T1000 (cell line): ENCODE measurements at regions not wholly inside any gene's neighbourhood (a gene's known extent, or its start where the extent isn't known, plus 50 kb on each side); places are given as distances from the start of the nearest gene placed in this dataset.
"Not testable (repeated sequence)": the region's sequence is repeated elsewhere in the genome, so short reads cannot be mapped to it uniquely, and the experiment has no call there.

ENCODE experiments used
- DNase-seq: peaks from one replicate; lab custom pipeline; 2025; ENCODE audit warnings: mixed read lengths; lab: John Stamatoyannopoulos, UW

- DNase-seq = not testable (repeated sequence)
Measured at GRCh38 chr20:17891131-17891530, 77.5 kb downstream of the SNX5 start.

GRCh38 chr20:17890330-17890729 is 78.3 kb downstream of the SNX5 start:
- no peak for DNase-seq

GRCh38 chr20:17889226-17889625 is 79.4 kb downstream of the SNX5 start:
- DNase-seq = no peak

- DNase-seq = no peak
Measured at GRCh38 chr20:17888044-17888443, 80.5 kb downstream of the SNX5 start.

GRCh38 chr20:17887331-17888030 is 81.1 kb downstream of the SNX5 start:
- no peak for DNase-seq

GRCh38 chr20:17885544-17885943 is 83.0 kb downstream of the SNX5 start:
- no peak for DNase-seq

- no peak for DNase-seq
Measured at GRCh38 chr20:17885076-17885475, 83.5 kb downstream of the SNX5 start.

- DNase-seq = no peak
Measured at GRCh38 chr20:17884307-17885003, 84.1 kb downstream of the SNX5 start.

- no peak for DNase-seq
Measured at GRCh38 chr20:17883592-17884306, 84.8 kb downstream of the SNX5 start.

- no peak for DNase-seq
Measured at GRCh38 chr20:17882834-17883591, 85.6 kb downstream of the SNX5 start.

GRCh38 chr20:17882065-17882833 is 86.3 kb downstream of the SNX5 start:
- no peak for DNase-seq

- DNase-seq = no peak
Measured at GRCh38 chr20:17881741-17882064, 86.9 kb downstream of the SNX5 start.

- no peak for DNase-seq
Measured at GRCh38 chr20:17878912-17879602, 89.5 kb downstream of the SNX5 start.

- DNase-seq = no peak
Measured at GRCh38 chr20:17878069-17878911, 90.3 kb downstream of the SNX5 start.

- no peak for DNase-seq
Measured at GRCh38 chr20:17875981-17876385, 92.6 kb downstream of the SNX5 start.

GRCh38 chr20:17875106-17875980 is 93.3 kb downstream of the SNX5 start:
- no peak for DNase-seq

GRCh38 chr20:17874271-17875105 is 94.1 kb downstream of the SNX5 start:
- no peak for DNase-seq
